Pons (tissue), 1 donor: ENCODE measurements at regions not wholly inside any gene's neighbourhood (a gene's known extent, or its start where the extent isn't known, plus 50 kb on each side); places are given as distances from the start of the nearest gene placed in this dataset.
"Not testable (repeated sequence)": the region's sequence is repeated elsewhere in the genome, so short reads cannot be mapped to it uniquely, and the experiment has no call there.

Source experiments
- DNase-seq: peaks from one replicate; pipeline ENCODE4 v3.0.0-alpha.2; 2016; ENCODE audit warnings: low spot score

DNA sequence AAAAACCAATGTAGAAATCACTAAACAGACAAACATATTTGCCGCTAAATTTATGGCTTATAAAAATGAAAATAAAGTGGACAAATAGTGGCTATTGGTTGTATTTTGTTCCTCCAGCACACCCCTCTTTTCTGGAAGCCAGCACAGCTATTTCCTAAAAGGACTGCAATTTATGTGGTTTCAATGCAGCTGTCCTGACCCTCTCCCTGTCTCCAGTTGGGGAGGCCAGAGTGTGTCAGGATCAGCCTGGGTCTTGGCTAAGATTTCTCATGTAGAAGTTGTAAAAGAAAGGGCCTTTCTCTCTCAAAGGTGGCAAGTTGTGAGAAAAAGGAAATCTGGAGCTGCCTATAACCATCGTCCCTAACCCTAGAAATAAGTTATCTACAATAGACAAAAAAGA is 165.6 kb downstream of the ALDH8A1 start:
- no peak for DNase-seq

DNA sequence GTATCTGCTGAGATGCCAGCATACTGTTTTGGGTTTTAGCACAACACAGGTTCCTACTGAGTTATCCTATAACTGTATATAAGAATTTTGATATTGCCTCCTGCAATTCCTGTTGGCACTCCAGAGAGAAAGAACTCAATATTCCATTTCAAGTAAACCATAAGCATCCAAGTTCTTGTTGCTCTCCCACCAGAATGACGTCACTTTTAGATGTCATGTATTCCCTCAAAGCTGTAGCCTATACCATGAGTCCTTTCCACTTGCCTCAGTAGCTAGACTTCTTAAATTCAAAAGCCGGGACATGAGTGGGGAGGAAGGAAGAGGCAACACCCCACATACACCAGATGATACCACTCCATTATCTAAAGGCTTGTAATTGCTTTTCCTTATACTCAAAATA is 171.5 kb downstream of the ALDH8A1 start:
- DNase-seq: no peak

DNA sequence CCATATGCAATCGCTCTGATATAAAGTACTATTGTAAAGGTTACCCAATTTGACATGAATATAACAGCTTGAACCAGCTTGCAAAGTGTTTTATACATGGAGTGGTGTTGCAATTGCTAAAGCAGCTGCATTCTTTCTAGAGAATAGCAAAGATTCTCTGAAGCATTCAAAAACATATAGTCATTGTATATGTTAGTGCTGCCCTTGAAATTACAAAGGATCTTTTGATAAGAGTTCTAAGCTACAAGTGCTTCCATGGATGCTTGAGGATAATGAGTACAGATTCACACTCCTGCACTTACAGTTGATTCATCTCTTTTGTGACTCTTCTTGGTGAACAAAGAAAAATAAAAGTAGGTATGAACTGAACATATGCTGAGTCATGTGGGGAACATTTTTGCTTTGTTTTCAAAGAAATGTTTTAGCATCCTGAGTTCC is 175.7 kb downstream of the ALDH8A1 start:
- no peak for DNase-seq

DNA sequence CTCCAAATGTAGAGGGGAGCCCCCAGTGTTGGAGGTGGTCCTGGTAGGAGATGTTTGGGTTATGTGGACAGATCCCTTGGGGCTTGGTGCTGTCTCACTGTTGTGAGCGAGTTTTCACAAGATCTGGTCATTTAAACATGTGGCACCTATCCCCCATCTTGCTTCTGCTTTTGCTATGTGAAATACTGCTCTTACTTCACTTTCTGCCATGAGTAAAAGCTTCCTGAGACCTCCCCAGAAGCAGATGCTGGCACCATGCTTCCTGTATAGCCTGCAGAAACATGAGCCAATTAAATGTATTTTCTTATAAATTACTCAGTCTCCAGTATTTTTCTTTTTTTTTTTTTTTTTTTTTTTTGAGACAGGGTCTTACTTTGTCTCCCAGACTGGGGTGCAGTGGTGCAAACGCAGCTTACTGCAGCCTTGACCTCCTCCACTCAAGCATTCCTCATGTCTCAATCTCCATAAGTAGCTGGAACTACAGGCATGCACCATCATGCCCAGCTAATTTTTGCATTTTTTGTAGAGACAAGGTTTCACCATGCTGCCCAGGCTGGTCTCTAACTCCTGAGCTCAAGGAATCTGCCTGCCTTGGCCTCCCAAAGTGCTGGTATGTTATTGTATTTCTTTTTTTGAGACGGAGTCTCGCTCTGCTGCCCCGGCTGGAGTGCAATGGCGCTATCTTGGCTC is 177.1 kb downstream of the ALDH8A1 start:
- DNase-seq: no peak

DNA sequence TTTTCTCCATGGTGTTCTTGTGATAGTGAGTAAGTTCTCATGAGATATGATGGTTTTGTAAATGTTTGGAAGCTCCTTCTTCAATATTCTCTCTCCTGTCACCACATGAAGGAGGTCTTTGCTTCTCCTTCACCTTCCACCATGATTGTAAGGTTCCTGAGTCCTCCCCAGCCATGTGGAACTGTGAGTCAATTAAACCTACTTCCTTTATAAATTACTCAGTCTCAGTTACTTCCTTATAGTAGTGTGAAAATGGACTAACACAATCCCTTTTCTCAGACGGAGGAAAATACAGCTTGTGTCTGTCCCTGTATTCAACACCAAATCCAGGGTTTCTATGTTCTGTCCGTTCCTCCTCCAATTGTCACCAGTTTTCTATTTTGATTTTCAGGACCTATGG is 181.0 kb downstream of the ALDH8A1 start:
- DNase-seq: no peak

DNA sequence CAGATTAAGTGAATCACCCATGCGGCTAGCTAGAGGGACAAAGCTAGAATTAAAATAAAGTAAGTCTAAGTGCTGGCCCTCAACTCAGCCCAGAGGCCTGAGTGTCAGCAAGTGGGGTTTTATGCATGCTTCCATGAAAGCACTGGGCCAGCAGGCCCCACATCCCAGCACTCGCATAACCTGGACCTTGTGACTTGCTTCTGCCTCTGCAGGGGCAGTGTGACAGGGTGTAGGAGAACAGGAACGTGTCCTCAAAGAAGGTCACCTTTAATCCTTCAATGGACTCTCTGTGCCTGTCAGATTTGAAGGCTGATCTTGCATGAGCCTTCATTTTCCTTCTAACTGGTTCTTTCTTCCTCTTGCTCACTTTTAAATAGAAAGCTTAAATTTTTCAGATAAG is 183.4 kb downstream of the ALDH8A1 start:
- DNase-seq: no peak

DNA sequence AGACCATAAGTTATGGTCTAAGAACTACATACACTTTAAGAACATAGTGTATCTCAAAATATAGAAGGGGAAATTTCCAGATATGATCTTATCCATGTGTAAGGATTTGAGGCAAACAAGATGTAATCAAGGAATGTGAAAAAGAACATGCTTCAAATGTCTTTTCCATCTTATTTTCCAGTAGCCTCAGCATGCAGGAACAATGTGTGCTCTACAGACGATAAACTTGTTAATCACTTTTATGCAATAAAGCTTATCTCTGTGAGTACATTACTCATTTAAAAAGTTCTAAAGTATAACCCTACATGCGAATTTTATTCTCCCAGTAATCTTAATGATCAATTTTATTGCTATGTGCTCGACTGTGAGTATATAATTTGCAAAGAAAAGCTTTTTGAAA is 185.2 kb downstream of the ALDH8A1 start:
- DNase-seq: no peak

DNA sequence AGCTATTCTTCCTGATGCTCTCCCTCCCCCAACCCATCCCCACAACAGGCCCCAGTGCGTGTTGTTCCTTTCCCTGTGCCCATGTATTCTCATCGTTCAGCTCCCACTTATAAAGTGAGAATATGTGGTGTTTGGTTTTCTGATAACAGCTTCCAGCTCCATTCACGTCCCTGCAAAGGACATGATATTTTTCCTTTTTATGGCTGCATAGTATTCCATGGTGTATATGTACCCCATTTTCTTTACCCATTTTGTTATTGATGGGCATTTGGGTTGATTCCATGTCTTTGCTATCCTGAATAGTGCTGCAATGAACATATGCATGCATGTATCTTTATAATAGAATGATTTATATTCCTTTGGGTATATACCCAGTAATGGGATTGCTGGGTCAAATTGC is 186.3 kb downstream of the ALDH8A1 start:
- DNase-seq: not testable (repeated sequence)

DNA sequence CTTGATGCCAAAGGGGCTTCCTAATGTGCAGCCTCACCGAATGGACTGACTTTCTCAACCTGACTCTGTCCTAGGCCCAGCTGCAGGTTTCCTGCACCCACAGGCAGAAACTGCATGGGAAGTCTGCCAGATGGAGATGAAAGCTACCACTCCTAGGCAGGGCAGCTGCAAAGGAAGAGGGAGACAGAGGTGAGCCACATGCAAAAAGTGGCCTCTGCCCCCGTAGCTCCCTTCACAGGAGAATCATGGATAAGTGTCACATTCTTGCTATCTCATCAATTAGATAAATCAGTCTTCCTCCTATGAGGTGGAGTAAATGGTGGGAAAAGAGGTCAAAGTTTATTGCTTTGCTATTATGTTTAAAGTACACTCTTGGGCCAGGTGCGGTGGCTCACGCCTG is 191.3 kb downstream of the ALDH8A1 start:
- DNase-seq: no peak

DNA sequence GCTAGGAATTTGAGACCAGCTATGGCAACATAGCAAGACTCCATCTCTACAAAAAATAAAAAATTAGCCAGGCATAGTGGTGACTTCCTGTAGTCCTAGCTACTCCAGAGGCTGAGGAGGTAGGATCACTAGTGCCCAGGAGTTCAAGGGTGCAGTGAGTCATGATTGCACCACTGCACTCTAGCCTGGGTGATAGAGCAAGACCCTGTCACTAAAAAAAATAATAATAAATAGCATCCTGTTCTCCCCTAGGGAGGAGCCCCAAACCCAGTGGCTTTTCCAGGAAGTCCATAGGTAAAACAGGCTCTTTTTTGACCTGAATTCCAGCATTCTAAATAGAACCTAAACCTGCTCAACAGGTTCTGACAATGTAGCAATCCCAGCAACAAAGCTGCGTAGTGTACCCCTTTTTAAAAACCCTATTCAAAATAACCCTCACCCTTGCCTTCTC is 192.0 kb downstream of the ALDH8A1 start:
- no peak for DNase-seq

DNA sequence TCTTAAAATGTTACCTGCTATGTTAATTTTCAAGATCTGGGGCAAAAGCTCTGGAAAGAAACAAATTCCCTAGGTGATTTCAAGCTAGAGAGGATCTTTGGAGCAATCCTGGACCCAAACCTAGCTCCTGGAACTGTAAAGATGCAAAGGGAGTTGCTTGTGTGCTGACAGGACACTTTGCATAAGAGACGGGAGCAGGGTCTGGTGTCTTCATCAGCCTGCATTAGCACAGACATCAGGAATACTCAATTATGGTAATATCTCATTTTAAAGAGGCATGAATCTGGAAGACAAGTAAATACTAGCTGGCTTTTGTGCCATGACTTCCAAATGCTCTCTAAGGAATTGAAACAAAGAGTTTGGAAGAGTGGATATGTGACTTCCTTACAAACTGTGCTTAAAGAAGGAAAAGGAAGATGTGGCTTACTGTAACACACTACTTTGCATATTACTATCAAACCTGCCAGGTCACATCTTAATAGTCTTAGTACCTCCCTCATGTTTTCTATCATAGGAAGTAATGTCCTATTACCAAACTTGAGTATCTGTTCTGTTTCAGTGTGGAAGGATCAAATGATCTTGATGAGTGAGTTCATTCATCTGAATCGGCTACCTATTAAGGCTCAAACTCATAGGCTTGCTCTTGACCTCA is 193.4 kb downstream of the ALDH8A1 start:
- no peak for DNase-seq

DNA sequence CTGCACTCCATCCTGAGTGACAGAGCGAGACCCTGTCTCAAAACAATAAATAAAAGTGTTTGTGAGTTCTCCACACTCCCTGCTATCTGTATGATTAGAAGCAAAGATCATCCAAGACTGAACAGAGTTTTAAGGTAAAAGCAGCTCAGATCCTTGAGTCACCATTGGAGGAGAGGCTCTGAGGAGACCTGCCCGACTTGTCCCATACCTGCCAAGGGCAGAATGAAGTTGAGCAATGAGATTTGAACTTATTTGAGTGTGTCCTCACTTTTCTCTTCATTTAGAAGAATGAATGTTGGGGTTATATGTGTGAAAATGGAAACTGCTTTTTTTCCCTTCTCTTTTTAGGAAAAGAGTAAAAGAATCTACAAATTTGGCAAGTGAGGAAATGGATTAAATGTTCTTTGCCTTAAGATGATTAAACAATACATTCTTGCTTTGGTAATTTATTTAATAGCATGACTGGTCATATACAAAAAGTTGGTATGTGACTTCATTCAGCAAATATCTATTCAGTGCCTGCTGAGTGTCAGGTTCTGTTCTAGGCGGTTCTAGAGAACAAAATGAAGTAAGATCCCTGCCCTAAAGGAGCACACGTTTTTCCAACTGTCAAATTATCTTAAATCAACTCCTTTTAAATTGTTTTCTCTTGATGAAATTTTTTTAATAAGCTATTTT is 195.7 kb downstream of the ALDH8A1 start:
- no peak for DNase-seq

DNA sequence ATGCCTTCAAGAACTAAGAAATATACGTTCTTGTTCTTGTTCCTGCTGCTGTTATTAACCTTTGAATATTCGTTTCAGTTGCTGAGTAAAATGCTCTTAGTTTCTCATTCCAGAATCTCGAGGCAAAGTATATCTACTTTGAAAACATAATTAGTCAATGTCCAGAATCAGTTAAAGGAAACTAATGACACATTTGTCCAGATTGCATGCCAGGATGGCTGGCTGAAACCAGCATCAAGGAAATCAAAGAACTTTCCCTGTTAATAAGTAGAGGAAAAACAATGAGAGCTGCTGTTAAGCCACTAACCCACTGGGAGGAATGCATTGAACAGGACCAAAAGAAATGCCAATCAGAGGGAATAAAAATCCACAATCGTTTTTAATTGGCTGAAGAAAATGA is 196.9 kb downstream of the ALDH8A1 start:
- DNase-seq: no peak

DNA sequence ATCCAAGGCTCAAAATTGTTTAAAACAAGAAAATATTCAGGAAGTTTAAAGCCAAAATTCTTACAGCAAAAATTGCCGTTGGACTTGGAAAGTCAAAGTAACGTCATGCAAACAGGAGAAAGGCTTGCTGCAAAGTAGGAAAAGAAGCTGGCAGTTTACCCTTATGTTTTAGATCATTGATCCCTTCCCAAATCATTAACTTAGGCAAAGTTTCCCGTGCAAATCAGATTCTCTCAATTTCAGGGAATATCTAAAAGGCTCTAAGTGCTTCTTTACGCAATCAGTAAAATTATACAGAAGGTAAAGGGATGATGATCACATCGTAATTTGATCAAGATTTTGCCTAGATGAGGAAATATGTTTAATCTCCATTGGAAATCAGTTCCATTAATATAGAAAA is 197.5 kb downstream of the ALDH8A1 start:
- no peak for DNase-seq

DNA sequence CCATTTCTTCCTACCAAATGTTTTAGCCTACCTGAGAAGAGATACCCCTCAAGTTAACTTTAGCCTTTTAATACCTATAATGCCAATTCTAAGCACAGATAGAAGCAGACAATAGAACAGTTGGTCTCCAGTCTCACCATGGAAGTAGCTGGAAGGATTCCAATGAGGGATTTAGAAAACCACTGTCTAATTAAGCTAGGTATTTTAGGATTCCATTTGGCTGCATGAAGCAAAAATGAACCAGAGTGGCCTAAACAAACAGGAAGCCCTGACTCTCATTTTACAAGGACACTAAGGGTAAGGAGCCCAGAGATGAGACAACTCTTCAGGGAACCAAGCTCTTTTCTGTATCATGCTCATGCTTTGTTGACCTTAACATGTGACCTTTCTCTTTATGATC is 199.2 kb downstream of the ALDH8A1 start:
- no peak for DNase-seq

DNA sequence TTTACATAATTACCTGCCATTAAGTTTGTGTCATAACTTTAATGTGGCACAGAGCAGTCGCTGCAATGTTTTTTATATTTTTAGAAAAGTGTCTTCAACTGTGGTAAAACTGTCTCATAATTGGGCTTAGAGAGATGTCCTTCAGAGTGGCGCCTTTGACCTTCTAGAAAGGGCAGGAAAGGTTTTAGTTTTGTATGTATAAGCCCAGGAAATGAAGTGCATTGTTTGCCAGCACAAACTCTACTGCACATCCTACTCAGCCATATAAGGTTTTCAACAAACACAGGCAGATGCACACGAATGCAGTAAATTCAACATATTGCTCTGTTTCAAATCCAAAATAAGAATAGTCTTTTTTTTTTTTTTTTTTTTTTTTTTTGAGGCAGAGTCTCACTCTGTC is 201.4 kb downstream of the ALDH8A1 start:
- no peak for DNase-seq

DNA sequence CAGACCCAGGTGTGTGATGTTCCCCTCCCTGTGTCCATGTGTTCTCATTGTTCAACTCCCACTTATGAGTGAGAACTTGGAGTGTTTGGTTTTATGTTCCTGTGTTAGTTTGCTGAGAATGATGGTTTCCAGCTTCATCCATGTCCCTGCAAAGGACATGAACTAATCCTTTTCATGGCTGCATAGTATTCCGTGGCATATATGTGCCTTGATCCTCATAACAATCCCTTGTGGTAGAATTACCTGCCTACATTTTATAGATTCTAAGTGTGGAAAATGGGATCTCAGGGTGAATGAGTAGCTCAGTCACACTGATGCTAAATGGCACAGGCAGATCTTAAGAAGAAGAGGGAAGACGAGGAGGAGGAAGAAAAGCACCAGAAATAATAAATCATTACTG is 202.7 kb downstream of the ALDH8A1 start:
- DNase-seq: not testable (repeated sequence)

DNA sequence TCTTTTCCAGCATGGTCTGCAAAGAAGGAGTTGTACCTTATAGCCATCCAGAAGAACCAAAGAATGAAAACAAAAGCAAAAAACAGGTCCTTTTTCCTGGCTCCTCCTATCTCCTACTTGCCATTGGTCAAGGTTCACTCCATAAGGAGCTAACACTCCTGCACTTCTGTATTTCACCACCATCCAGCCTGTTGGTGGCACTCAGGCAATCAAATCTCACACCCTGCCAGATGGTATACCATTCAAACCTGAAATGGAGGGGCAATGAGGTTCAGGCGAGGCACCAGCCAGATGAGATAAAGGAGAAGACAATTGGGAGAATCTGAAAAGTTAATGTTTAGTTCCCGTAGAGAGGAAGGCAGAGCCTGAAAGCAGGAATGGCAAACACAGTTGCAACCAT is 203.8 kb downstream of the ALDH8A1 start:
- DNase-seq: no peak

DNA sequence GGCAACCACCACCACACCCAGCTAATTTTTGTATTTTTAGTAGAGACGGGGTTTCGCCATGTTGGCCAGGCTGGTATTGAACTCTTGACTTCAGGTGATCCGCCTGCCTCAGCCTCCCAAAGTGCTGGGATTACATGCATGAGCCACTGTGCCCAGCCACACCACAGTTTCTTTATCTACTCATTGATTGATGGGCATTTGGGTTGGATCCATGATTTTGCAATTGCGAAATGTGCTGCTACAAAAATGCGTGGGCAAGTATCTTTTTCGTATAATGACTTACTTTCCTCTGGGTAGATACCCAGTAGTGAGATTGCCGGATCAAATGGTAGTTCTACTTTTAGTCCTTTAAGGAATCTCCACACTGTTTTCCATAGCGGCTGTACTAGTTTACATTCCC is 204.7 kb downstream of the ALDH8A1 start:
- DNase-seq: not testable (repeated sequence)

DNA sequence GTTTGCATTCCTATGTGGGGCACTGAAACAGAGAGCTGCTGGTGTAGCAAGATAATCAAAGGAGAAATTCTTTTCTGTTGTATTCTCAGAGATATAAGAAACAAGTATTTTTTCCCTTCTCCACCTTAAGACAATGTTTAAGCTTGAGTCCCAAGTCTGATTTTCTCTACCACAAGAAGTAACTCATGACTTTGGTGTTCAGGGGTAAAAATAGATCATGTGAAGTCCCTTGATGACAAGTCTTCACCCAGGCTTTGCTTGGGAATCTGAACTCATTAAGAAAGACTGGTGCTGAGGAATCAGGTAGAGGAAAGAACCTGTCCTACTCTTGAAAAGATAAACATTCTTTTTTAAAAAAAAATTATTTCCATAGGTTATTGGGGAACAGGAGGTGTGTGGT is 205.6 kb downstream of the ALDH8A1 start:
- DNase-seq: no peak

DNA sequence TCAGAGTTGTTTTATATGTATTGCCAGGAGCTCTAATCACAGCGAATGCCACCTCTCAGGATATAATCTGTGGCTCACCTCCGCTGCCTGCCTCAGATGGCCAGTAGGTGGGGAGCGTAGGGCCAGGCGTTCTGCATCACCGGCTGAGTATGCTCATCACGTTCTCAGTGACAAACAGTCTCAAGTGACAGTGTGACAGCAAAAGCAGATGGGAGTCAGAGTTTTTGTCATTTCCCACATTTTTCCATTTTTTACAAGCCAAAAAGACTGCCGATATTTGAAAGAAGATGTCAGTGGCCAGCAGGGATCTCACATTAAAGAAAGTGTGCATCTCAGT is 208.7 kb downstream of the ALDH8A1 start:
- peak; percentile 69 for DNase-seq

DNA sequence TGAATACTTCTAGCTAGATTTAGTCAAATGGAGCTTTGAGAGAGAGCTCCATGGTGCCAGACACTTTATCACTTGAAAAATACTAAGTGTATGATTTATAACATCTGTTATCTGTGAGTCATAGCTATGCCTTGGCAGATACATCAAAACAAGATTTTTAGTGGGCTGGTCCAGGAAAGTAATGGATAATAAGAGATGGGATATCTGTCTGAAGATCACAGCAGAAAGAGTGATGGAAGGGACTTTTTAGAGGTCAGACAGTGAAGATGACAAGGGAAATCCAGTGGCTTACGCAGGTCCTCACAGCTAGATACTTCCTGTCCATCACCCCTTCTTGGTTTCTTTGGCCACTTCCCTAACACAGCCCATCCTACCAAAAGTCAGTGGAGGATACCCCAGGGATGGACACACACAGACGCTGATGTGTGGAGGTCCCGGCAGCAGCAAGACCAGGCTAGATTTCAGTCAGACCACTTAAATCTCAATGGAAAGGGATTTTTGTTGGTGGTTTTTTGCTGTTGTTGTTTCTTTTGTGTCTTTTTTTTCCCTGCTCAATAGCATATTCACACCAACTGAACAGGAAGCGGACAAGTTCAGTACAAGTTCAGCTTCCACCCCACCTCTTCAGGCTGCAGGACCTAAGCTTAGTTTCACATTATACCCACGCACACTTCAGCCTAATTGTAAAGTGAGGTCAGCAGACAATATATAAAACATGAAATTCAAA is 209.3 kb downstream of the ALDH8A1 start:
- DNase-seq: no peak

DNA sequence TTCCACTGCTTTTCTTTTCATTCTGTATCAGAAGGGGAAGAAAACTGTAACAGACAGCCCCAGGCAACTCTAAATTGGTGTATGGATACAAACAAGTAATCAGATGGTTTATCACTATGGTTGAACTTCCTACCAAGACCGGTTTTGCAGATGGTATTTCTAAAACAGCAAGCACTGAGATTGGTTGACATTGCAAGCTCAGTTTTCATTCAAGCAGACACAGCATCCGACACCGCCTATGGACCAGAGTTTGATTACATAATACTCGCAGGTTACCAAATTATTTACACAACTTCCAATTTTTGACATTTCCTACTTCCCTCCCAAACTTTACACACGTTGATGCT is 209.9 kb downstream of the ALDH8A1 start:
- no peak for DNase-seq
